ENCODE measurements at regions not wholly inside any gene's neighbourhood (a gene's known extent, or its start where the extent isn't known, plus 50 kb on each side); places are given as distances from the start of the nearest gene placed in this dataset.

GRCh38 chr3:14288177-14288788 lies 109.7 kb downstream of the LSM3 start:
- TF ChIP-seq, protein P1, sequence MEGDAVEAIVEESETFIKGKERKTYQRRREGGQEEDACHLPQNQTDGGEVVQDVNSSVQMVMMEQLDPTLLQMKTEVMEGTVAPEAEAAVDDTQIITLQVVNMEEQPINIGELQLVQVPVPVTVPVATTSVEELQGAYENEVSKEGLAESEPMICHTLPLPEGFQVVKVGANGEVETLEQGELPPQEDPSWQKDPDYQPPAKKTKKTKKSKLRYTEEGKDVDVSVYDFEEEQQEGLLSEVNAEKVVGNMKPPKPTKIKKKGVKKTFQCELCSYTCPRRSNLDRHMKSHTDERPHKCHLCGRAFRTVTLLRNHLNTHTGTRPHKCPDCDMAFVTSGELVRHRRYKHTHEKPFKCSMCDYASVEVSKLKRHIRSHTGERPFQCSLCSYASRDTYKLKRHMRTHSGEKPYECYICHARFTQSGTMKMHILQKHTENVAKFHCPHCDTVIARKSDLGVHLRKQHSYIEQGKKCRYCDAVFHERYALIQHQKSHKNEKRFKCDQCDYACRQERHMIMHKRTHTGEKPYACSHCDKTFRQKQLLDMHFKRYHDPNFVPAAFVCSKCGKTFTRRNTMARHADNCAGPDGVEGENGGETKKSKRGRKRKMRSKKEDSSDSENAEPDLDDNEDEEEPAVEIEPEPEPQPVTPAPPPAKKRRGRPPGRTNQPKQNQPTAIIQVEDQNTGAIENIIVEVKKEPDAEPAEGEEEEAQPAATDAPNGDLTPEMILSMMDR (IDR thresholded peaks at IDR 0.05), result no peak
- TF ChIP-seq POLR2A (IDR thresholded peaks at IDR 0.05), result no peak
